ENCODE measurements at regions not wholly inside any gene's neighbourhood (a gene's known extent, or its start where the extent isn't known, plus 50 kb on each side); places are given as distances from the start of the nearest gene placed in this dataset.

DNA sequence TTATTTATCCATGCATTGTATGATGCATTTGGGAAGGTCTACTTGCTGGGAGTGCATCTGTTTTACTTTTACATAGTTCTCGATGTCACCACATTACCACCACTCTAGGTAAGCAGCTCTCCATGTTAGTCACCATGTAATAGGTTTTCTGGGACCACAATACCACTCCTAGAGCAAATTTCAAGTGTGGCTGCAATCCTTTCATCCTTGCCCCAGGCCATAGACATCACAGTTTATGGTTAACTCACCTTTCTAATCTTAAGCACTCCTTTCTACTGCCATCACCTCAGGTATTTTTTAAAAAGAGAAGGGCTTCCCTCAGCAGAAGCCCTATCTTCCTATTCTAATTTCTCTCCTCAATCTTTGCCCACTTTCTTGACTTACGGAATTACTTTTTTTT lies 354.1 kb downstream of the PLK2 start:
- no peak for DNase-seq
- H3K36me3 ChIP-seq = no peaks in the 10 kb centered on the region
- no peak overlapping the region for H3K4me3 ChIP-seq (ENCODE audit: low read depth, low read length)
- no peaks in the 10 kb centered on the region for H3K9me3 ChIP-seq
- TF ChIP-seq, protein P1, sequence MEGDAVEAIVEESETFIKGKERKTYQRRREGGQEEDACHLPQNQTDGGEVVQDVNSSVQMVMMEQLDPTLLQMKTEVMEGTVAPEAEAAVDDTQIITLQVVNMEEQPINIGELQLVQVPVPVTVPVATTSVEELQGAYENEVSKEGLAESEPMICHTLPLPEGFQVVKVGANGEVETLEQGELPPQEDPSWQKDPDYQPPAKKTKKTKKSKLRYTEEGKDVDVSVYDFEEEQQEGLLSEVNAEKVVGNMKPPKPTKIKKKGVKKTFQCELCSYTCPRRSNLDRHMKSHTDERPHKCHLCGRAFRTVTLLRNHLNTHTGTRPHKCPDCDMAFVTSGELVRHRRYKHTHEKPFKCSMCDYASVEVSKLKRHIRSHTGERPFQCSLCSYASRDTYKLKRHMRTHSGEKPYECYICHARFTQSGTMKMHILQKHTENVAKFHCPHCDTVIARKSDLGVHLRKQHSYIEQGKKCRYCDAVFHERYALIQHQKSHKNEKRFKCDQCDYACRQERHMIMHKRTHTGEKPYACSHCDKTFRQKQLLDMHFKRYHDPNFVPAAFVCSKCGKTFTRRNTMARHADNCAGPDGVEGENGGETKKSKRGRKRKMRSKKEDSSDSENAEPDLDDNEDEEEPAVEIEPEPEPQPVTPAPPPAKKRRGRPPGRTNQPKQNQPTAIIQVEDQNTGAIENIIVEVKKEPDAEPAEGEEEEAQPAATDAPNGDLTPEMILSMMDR (IDR thresholded peaks at IDR 0.05; ENCODE audit: low read depth, low read length) = no peak
- H3K27me3 ChIP-seq = no peaks in the 10 kb centered on the region
- H3K4me1 ChIP-seq = 0 out of 2 replicates have a peak, but pooled peaks cover 3% of the 10 kb centered on the region

- no peaks in the 10 kb centered on the region for H3K36me3 ChIP-seq
- DNase-seq = no peak
- no peaks in the 10 kb centered on the region for H3K27me3 ChIP-seq
- H3K4me1 ChIP-seq = no peaks in the 10 kb centered on the region
- H3K9me3 ChIP-seq = no peaks in the 10 kb centered on the region
- TF ChIP-seq, protein P1 (IDR thresholded peaks at IDR 0.05; ENCODE audit: low read depth, low read length) = no peak
- no peak overlapping the region for H3K4me3 ChIP-seq (ENCODE audit: low read depth, low read length)
Measured at GRCh38 chr5:58099257-58099656, 360.6 kb downstream of the PLK2 start.

DNA sequence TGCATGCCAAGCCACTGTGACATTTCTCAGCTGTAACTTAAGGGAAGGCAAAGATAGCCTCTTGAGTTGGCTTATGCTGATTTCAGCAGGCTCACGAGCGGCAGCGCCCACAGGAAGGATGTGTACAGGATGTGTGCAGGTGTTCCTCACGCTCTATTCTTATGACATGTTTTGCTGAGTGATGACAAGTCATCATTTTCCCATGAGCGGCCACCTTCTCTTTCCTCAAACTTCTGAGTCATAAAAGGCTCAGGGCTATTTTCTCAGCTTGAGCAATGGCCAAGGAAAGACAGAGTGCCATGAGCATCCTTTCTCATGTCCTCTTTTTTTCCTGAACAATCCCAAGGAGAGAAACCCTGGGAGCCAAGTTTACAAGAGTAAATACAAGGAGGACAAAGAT lies 365.9 kb downstream of the PLK2 start:
- no peaks in the 10 kb centered on the region for H3K36me3 ChIP-seq
- DNase-seq = no peak
- H3K4me3 ChIP-seq (ENCODE audit: low read depth, low read length) = no peak overlapping the region
- H3K27me3 ChIP-seq = no peaks in the 10 kb centered on the region
- TF ChIP-seq, protein P1 (IDR thresholded peaks at IDR 0.05; ENCODE audit: low read depth, low read length) = no peak
- H3K9me3 ChIP-seq = no peaks in the 10 kb centered on the region
- no peaks in the 10 kb centered on the region for H3K4me1 ChIP-seq

DNA sequence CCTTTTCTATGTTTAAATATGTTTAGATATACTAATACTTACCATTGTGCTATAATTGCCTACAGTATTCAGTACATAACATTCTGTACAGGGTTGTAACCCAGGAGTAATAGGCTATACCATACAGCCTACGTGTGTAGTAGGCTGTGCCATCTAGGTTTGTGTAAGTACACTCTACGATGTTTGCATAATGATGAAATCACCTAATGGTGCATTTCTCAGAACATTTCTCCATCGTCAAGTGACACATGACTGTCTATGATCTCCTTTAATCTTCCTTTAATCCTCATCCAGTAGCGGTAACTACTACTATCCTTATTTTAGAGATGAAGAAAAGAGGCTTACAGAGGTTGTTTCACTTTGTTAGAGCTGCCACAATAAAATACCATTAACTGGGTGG lies 369.2 kb downstream of the PLK2 start:
- no peak for DNase-seq
- no peaks in the 10 kb centered on the region for H3K36me3 ChIP-seq
- no peaks in the 10 kb centered on the region for H3K9me3 ChIP-seq
- TF ChIP-seq, protein P1 (IDR thresholded peaks at IDR 0.05; ENCODE audit: low read depth, low read length) = no peak
- H3K4me1 ChIP-seq = no peaks in the 10 kb centered on the region
- H3K27me3 ChIP-seq = no peaks in the 10 kb centered on the region
- no peak overlapping the region for H3K4me3 ChIP-seq (ENCODE audit: low read depth, low read length)

DNA sequence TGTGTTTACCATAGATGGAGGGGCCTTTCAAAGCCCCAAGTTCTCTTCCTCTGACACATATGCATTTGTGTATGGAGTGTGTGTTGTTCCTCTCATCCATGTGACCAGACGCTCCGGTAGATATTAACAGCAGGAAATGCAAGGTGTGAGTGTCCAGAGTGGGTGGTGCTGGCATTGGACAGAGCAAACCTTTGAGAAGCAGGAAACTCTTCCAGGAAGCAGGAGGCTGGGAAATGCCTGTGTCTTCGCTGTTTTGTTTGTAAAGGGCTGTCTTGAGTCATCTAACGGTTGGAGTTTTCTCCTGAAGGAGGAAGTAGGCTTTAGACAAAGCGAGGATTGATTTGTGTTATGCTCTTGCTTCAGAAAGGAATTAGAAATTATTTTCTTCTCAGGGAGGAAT lies 370.9 kb downstream of the PLK2 start:
- Histone ChIP-seq H3K36me3 (no peaks in the 10 kb centered on the region), H3K27me3 (no peaks in the 10 kb centered on the region)

DNA sequence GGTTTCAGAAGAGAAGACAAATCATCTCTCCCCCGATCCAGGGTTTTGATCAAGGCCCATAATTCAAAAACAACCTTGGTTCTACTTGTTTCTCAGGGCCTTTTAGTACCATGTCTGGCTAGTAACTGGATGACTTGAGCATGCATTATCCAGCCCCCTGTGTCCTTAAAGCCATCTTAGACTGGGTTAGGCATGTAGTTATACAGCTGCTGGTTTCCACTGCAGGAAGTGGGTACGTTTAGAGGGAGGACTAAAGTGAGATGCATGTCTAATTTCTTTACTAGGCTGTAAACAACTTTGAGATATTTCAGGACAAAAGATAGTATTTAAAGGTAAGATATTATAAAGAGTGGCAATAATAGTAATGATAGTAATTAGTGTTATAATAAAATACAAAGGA lies 372.0 kb downstream of the PLK2 start:
- DNase-seq = no peak
- Histone ChIP-seq H3K4me3 (ENCODE audit: low read depth, low read length) (no peak overlapping the region), H3K36me3 (no peaks in the 10 kb centered on the region), H3K27me3 (no peaks in the 10 kb centered on the region), H3K9me3 (no peaks in the 10 kb centered on the region), H3K4me1 (no peaks in the 10 kb centered on the region)
- TF ChIP-seq, protein P1 (IDR thresholded peaks at IDR 0.05; ENCODE audit: low read depth, low read length) = no peak

More for the DNA sequence above, 370.9 kb downstream of the PLK2 start:
- Histone ChIP-seq H3K4me3 (ENCODE audit: low read depth, low read length) (no peak overlapping the region), H3K9me3 (no peaks in the 10 kb centered on the region), H3K4me1 (no peaks in the 10 kb centered on the region)
- no peak for DNase-seq
- TF ChIP-seq, protein P1 (IDR thresholded peaks at IDR 0.05; ENCODE audit: low read depth, low read length) = no peak
